Kidney (tissue), 13 donors: ENCODE measurements at regions not wholly inside any gene's neighbourhood (a gene's known extent, or its start where the extent isn't known, plus 50 kb on each side); places are given as distances from the start of the nearest gene placed in this dataset.

ENCODE experiments used
- DNase-seq, 5 donors: peaks; one replicate each; pipeline ENCODE4 v3.0.0-alpha.2; 2013 to 2020
- FAIRE-seq: peaks from 2 replicates; lab custom pipeline; 2012; peaks lifted over from hg19 to GRCh38; lab: Jason Lieb, UNC
- H3K27ac ChIP-seq, 2 donors: one replicate each; pipeline ENCODE4 v1.7.0; 2013; ENCODE audit warnings: low read depth in 2 of 2, low read length in 2 of 2, inconsistent platforms in 1 of 2
- H3K27me3 ChIP-seq: one replicate; pipeline ENCODE4 v1.7.1; 2013; ENCODE audit warnings: low read length, inconsistent platforms; ENCODE audit not compliant: control insufficient read depth, insufficient read depth
- H3K36me3 ChIP-seq, 3 donors: one replicate each; pipeline versions ENCODE4 v1.7.0 to v1.7.1; 2013; ENCODE audit warnings: low read length in 3 of 3, control low read depth in 1 of 3, inconsistent platforms in 1 of 3; ENCODE audit not compliant: insufficient read depth in 3 of 3, control insufficient read depth in 2 of 3
- H3K4me1 ChIP-seq, 3 donors: one replicate each; pipeline versions ENCODE4 v1.7.0 to v1.7.1; 2013; ENCODE audit warnings: low read length in 3 of 3, inconsistent platforms in 1 of 3, low read depth in 1 of 3; ENCODE audit not compliant: control insufficient read depth in 2 of 3, insufficient read depth in 2 of 3
- H3K4me3 ChIP-seq, 3 donors: one replicate each; pipeline versions ENCODE4 v1.7.0 to v1.8.1; 2013; ENCODE audit warnings: low read length in 3 of 3, control low read depth in 1 of 3, inconsistent platforms in 1 of 3
- H3K9ac ChIP-seq, 3 donors: one replicate each; pipeline versions ENCODE4 v1.7.0 to v1.7.1; 2013; ENCODE audit warnings: low read length in 3 of 3, control low read depth in 1 of 3, inconsistent platforms in 1 of 3
- H3K9me3 ChIP-seq, 3 donors: one replicate each; pipeline versions ENCODE4 v1.7.0 to v1.7.1; 2013; ENCODE audit warnings: low read length in 3 of 3, control low read depth in 1 of 3, inconsistent platforms in 1 of 3; ENCODE audit not compliant: control insufficient read depth in 2 of 3, insufficient read depth in 1 of 3
- CTCF ChIP-seq: IDR thresholded peaks from 3 replicates; pipeline ENCODE4 v1.5.1; 2012; ENCODE audit warnings: mild to moderate bottlenecking, moderate library complexity, borderline replicate concordance; ENCODE audit not compliant: insufficient read depth; ENCODE audit errors: extremely low read depth
- intact Hi-C: fragments of 100-400 bp; cut with DNase I; formaldehyde crosslinking; loops from one replicate; pipeline ENCODE4 v1.11.1; 2022
- donor health status: control.
- donor health status: control.
- donor health status: control.
- donor health status: control.
- donor health status: control.
- donor health status: DM: yes; HTN: yes; CAD: no.
- donor health status: Normal renal cell carcinoma (clear cell type).

GRCh38 chr3:22900296-22900695 lies 302.8 kb upstream of the UBE2E2 start:
- Histone ChIP-seq H3K4me3 (no peak overlapping the region), H3K9ac (no peak overlapping the region), H3K27me3 (no peaks in the 10 kb centered on the region), H3K36me3 (no peaks in the 10 kb centered on the region), H3K4me1 (no peaks in the 10 kb centered on the region), H3K9me3 (no peaks in the 10 kb centered on the region), H3K27ac (no peak overlapping the region)
- no peak for TF ChIP-seq CTCF
- no peak for FAIRE-seq
- intact Hi-C loops: no loop called here
- DNase-seq: no peak

GRCh38 chr3:22901684-22902083 lies 301.4 kb upstream of the UBE2E2 start:
- H3K9me3 ChIP-seq: no peaks in the 10 kb centered on the region
- DNase-seq: no peak
- TF ChIP-seq CTCF: no peak
- no peak overlapping the region for H3K4me3 ChIP-seq
- H3K9ac ChIP-seq: no peak overlapping the region
- no peak for FAIRE-seq
- intact Hi-C loops: no loop called here
- no peak overlapping the region for H3K27ac ChIP-seq
- no peaks in the 10 kb centered on the region for H3K27me3 ChIP-seq
- H3K36me3 ChIP-seq: no peaks in the 10 kb centered on the region
- H3K4me1 ChIP-seq: no peaks in the 10 kb centered on the region

- intact Hi-C loops: no loop called here
- no peak for FAIRE-seq
- TF ChIP-seq CTCF: no peak
These were observed 295.9 kb upstream of the UBE2E2 start for GRCh38 chr3:22907161-22907780.

GRCh38 chr3:22907796-22908195 lies 295.3 kb upstream of the UBE2E2 start:
- no peak for FAIRE-seq
- DNase-seq: no peak
- no peaks in the 10 kb centered on the region for H3K4me1 ChIP-seq
- H3K9ac ChIP-seq: no peak overlapping the region
- no peak for TF ChIP-seq CTCF
- no peak overlapping the region for H3K4me3 ChIP-seq
- H3K27me3 ChIP-seq: no peaks in the 10 kb centered on the region
- intact Hi-C loops: no loop called here
- no peaks in the 10 kb centered on the region for H3K9me3 ChIP-seq
- no peak overlapping the region for H3K27ac ChIP-seq
- no peaks in the 10 kb centered on the region for H3K36me3 ChIP-seq

More at GRCh38 chr3:22907161-22907780, 295.9 kb upstream of the UBE2E2 start:
- Histone ChIP-seq H3K27me3 (no peaks in the 10 kb centered on the region), H3K9me3 (no peaks in the 10 kb centered on the region), H3K9ac (no peak overlapping the region), H3K36me3 (no peaks in the 10 kb centered on the region), H3K27ac (no peak overlapping the region), H3K4me3 (no peak overlapping the region), H3K4me1 (no peaks in the 10 kb centered on the region)
- no peak for DNase-seq
